ENCODE measurements at regions not wholly inside any gene's neighbourhood (a gene's known extent, or its start where the extent isn't known, plus 50 kb on each side); places are given as distances from the start of the nearest gene placed in this dataset.

GRCh38 chr2:9118383-9118960, 88.1 kb upstream of the ASAP2 start:
- Histone ChIP-seq H3K79me2 (ENCODE audit: insufficient read depth, low read length) (no peaks in the 10 kb centered on the region), H3K36me3 (replicated peaks in 1 of 2; ENCODE audit: control insufficient read depth in 1 of 2, insufficient read depth in 2 of 2, low read length in 2 of 2) (no peaks in the 10 kb centered on the region), H3K27ac (ENCODE audit: extremely low read length, insufficient read depth, low read length) (no peak overlapping the region), H2AFZ (ENCODE audit: low read length) (no peak overlapping the region), H3K9ac (ENCODE audit: insufficient read depth, low read depth, low read length) (no peak overlapping the region), H3K4me1 (ENCODE audit: insufficient read depth, low read length) (no peaks in the 10 kb centered on the region), H3K27me3 (ENCODE audit: control insufficient read depth in 1 of 2, insufficient read depth in 2 of 2, low read length in 2 of 2) (peaks cover 2 to 3% of the 10 kb centered on the region in 2 experiments; a peak in 1 of 5 replicates), H3K9me3 (ENCODE audit: low read length) (no peaks in the 10 kb centered on the region), H3K4me2 (ENCODE audit: low read depth, low read length) (no peak overlapping the region), H3K4me3 (replicated peaks in 1 of 3; ENCODE audit: insufficient read depth in 1 of 3, low read depth in 2 of 3, low read length in 3 of 3) (no peak overlapping the region), H4K20me1 (ENCODE audit: insufficient read depth, low read length) (no peaks in the 10 kb centered on the region)
- in situ Hi-C loops (cut with HindIII; ENCODE audit: extremely low pct_ligation_motif_present, low pct_unique_long_range_greater_than_20kb) (no loop called here), intact Hi-C loops (cut with micrococcal nuclease; ENCODE audit: unreplicated experiment) (no loop called here)
- DNase-seq (ENCODE audit: low spot score), result no peak
- no peak for FAIRE-seq
- ChIA-PET CTCF (ENCODE audit: low intra/inter-chr PET ratio, low total read pairs) (no interaction called here), POLR2A (no interaction called here)
- no peak; the same call in 2 of the 3 replicates for ATAC-seq
- WGBS (ENCODE audit: low lambda C conversion rate), result 29% methylated on average over 11 of the region's 11 CpGs
- BruUV-seq (replicated peaks), result no TSS peak
- TF ChIP-seq ZNF318 (CRISPR knock-in tag; IDR thresholded peaks at IDR 0.05), result no peak
- TF ChIP-seq DNMT3B (CRISPR knock-in tag; conservative IDR thresholded peaks at IDR 0.05), result no peak
- no peak for TF ChIP-seq SRSF9 (IDR thresholded peaks at IDR 0.05; ENCODE audit: borderline replicate concordance, insufficient read depth, low read depth, low read length, poor library complexity, severe bottlenecking)
- no peak for TF ChIP-seq RORA (CRISPR knock-in tag; IDR thresholded peaks at IDR 0.05)
- no peak for TF ChIP-seq ZMYM4 (CRISPR knock-in tag; IDR thresholded peaks at IDR 0.05)
- TF ChIP-seq HDAC1 (CRISPR knock-in tag; IDR thresholded peaks at IDR 0.05), result no peak
- no peak for TF ChIP-seq ZBTB8A (CRISPR knock-in tag; IDR thresholded peaks at IDR 0.05; ENCODE audit: borderline replicate concordance, low read depth)

All from HepG2 (cell line).